HG02981 (cell line): ENCODE measurements at regions not wholly inside any gene's neighbourhood (a gene's known extent, or its start where the extent isn't known, plus 50 kb on each side); places are given as distances from the start of the nearest gene placed in this dataset.
A peak's percentile ranks its signal among the peaks of the same experiment; 100 is the strongest.
"Not testable (repeated sequence)": the region's sequence is repeated elsewhere in the genome, so short reads cannot be mapped to it uniquely, and the experiment has no call there.

Experiments
- ATAC-seq: cut with Tn5 transposase; IDR thresholded peaks from one replicate; pipeline ENCODE4 v1.9.1; 2021; ENCODE audit warnings: mild to moderate bottlenecking, moderate library complexity; ENCODE audit not compliant: unreplicated experiment

- no peak for ATAC-seq
Observed at GRCh38 chr3:152148579-152148978, 120.2 kb upstream of the MBNL1 start.

DNA sequence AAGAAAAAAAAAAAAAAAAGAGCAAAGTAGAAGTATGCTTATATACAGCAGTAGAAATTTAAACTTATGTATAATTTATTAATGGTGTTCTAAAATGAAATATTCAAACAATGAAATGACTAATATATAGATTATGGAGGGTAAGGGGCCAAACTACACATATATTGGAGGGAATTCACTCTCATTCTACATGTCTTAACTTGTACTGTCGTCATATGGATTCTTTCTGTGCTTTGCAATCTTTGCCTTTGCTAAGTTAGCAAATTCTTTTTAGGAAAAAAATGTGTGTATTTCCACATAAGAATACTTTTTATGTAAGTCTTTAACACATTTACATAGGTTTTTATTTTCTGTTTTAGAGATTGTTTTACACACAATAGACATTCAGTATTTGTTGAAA, 118.9 kb upstream of the MBNL1 start:
- no peak for ATAC-seq

DNA sequence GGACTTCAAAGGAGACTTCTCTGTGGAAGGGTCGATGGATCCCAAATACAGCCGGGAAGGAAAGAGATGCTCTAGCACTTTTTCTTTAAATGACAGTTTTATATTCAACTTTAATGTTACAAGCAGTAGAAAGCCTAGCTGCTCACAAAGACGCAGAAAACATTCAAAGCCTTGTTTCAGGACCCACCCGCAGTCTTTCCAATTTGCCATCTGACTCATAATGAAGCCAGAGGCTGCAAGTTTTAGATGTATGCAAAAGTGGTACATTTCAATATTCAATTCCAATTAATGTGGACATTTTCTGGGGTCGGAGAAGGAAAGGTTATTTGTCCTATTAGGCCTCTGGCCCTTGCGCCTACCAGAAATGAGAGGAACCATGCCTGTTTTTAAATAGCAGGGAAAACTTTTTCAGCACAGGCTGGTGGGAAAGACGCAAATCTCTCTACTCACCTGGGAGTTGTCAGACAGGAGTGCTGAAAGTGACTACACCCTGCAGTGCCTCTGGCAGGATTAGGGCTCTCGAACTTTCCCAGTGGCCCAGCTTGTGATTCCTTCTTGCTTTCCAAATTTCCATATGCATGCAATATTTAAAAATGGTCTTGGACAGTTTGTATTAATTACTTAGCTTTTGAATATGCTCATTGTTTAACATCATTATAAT, 117.4 kb upstream of the MBNL1 start:
- no peak for ATAC-seq

DNA sequence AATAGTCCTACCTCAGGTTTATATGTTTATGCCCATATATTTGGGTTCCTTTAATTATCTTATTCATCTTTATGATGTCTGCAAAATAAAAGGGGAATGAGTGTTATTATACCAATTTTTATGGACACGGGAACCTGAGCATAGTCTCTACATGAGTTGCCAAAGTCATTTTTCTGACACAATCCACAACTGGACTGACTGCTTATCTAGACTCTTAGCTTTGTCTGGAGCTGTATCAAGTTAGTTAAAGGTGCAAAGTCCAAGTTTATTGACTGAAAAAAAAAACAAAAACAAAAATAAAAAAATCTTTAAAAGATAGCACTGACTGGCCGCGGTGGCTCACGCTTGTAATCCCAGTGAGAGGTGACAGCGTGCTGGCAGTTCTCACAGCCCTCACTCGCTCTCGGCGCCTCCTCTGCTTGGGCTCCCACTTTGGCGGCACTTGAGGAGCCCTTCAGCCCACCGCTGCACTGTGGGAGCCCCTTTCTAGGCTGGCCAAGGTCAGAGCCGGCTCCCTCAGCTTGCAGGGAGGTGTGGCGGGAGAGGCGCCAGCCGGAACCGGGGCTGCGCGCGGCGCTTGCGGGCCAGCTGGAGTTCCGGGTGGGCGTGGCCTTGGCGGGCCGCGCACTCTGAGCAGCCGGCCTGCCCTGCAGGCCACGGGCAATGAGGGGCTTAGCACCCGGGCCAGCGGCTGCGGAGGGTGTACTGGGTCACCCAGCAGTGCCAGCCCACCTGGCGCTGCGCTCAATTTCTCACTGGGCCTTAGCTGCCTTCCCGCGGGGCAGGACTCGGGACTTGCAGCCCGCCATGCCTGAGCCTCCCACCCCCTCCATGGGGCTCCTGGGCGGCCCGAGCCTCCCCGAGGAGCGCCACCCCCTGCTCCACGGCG, 116.6 kb upstream of the MBNL1 start:
- ATAC-seq: not testable (repeated sequence)

DNA sequence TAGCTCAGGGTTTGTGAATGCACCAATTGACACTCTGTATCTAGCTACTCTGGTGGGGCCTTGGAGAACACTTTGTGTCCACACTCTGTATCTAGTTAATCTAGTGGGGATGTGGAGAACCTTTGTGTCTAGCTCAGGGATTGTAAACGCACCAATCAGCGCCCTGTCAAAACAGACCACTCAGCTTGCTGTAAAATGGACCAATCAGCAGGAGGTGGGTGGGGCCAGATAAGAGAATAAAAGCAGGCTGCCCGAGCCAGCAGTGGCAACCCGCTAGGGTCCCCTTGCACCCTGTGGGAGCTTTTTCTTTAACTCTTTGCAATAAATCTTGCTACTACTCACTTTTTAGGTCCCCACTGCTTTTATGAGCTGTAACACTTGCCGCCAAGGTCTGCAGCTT, 115.6 kb upstream of the MBNL1 start:
- not testable (repeated sequence) for ATAC-seq

- ATAC-seq: no peak
Observed at GRCh38 chr3:152155246-152156020, 113.3 kb upstream of the MBNL1 start.

DNA sequence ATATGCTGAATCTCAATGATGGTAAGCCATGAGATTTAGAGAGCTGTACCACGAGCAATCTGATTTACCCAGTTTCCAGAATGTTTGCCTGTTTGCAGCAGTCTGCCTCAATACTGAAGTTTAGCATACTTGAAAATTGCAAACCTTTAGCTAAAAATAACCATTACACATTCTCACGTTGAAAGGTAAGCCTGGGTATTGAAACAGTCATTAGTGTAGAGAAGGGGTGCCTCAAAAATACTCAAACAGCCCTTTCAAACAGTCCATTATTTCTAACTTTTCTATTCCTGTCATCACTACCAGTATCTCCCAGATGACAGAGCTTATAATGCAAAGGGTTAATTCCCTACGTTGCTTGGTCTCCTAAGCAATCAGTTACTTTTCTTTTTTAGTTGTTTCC, 111.8 kb upstream of the MBNL1 start:
- ATAC-seq: no peak

DNA sequence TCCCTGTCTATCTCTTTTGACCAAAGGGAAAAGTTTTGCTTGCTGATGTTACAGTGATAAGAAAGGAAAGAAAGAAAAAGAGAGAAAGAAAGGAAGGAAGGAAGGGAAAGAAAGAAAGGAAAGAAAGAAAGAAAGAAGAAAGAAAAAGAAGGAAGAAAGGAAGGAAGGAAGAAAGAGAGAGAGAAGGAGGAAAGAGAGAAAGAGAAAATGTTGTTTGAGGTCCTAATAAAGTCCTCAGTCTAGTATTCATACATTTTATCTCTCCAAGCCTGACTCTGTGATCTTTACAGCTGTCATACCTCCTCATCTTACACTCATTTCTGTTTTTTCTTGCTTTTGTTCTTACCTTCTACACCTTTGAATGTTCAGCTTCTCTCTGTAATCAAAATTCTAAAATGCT, 111.4 kb upstream of the MBNL1 start:
- ATAC-seq: no peak

- no peak for ATAC-seq
Observed at GRCh38 chr3:152159328-152159727, 109.4 kb upstream of the MBNL1 start.

GRCh38 chr3:152160350-152161011, 108.2 kb upstream of the MBNL1 start:
- ATAC-seq: no peak

GRCh38 chr3:152172460-152172859, 96.3 kb upstream of the MBNL1 start:
- ATAC-seq: no peak

GRCh38 chr3:152173627-152174026, 95.1 kb upstream of the MBNL1 start:
- ATAC-seq: no peak

- ATAC-seq: no peak
Observed at GRCh38 chr3:152174876-152175527, 93.7 kb upstream of the MBNL1 start.

- ATAC-seq: no peak
Observed at GRCh38 chr3:152175528-152175889, 93.2 kb upstream of the MBNL1 start.

- ATAC-seq: no peak
Observed at GRCh38 chr3:152176241-152176640, 92.5 kb upstream of the MBNL1 start.

DNA sequence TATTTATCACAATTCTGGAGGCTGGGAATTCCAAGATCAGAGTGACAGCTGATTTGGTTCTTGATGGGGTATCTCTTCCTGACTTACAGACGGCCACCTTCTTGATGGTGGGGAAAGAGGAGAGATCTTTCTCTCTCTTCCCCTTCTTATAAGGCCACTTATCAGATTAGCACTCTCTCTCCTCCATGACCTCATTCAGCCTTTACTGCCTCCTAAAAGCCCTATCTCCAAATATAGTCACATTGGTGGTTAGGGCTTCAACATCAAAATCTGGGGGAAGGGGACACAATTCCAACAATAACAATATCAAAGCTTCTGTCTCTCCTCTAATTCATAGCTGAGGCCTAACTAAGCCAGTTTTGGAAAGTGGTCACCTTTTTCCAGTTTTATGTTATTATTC, 91.7 kb upstream of the MBNL1 start:
- no peak for ATAC-seq

GRCh38 chr3:152177757-152178156, 91.0 kb upstream of the MBNL1 start:
- ATAC-seq: peak; percentile 97

GRCh38 chr3:152183473-152183872, 85.3 kb upstream of the MBNL1 start:
- peak; percentile 70 for ATAC-seq

DNA sequence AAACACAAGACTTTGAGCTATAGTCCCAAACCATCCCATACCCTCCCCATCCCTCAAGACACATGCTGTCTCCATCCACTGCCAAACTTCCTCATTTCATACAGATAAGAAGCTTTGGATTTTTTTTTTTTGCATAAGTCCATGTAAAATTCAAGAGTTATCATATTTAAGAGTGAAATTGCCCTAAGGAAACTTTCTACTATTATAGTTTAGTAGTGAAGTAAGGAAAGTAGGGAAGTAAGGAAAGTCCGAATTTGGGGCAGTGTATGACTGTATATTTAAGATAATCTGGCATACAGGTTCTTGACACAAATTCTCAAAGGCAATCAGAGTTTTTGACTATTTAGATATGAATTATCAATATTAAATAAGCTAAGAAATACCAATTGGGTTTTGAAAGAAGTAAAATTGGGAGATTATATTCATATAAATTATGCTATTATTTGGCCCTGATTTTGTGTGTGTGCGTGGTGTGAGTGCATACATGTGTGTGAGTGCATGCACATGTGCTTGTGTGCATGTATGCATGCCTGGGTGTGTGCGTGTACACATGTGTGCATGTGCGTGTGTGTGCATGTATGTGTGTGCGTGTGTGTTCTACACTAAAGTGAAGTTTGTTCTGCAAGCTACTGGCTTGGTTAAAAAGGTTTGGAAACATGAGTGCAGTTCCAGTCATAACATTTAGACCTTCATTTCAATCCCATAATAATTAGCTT, 83.6 kb upstream of the MBNL1 start:
- no peak for ATAC-seq
